SU-DHL-6 (cell line): ENCODE measurements at regions not wholly inside any gene's neighbourhood (a gene's known extent, or its start where the extent isn't known, plus 50 kb on each side); places are given as distances from the start of the nearest gene placed in this dataset.

Source experiments
- H2AFZ ChIP-seq: fragments of 200-600 bp; sonication (generic); 2 replicates; pipeline ENCODE4 v1.6.1; 2014; ENCODE audit warnings: low read depth, mild to moderate bottlenecking, moderate library complexity, mixed read lengths, antibody characterized with exemption, low read length; ENCODE audit not compliant: severe bottlenecking
- H3F3A ChIP-seq: fragments of 200-600 bp; shearing (Covaris generic); 2 replicates; pipeline ENCODE4 v1.6.0; 2016; ENCODE audit warnings: antibody characterized with exemption, mild to moderate bottlenecking; ENCODE audit not compliant: insufficient read depth
- H3K27ac ChIP-seq: fragments of 200-600 bp; sonication (generic); 2 replicates; pipeline ENCODE4 v1.5.1; 2016; ENCODE audit warnings: low read depth, mild to moderate bottlenecking, low read length, moderate library complexity, mixed read lengths
- H3K27me3 ChIP-seq: fragments of 200-600 bp; sonication (generic), shearing (Covaris generic); 2 replicates; pipeline ENCODE4 v1.6.0; 2014; ENCODE audit warnings: mild to moderate bottlenecking, low read length
- H3K36me3 ChIP-seq: fragments of 200-600 bp; sonication (generic); 2 replicates; pipeline ENCODE4 v1.6.1; 2014; ENCODE audit warnings: mild to moderate bottlenecking, low read length, mixed read lengths
- H3K4me2 ChIP-seq: fragments of 300-600, 200-600 bp; shearing (Covaris generic), sonication (generic); 2 replicates; pipeline ENCODE4 v1.6.0; 2014; ENCODE audit warnings: low read length, low read depth, mild to moderate bottlenecking; ENCODE audit not compliant: poor library complexity, severe bottlenecking
- H3K4me3 ChIP-seq: fragments of 200-600 bp; sonication (generic); 2 replicates; pipeline ENCODE4 v1.5.1; 2014; ENCODE audit warnings: antibody characterized with exemption, low read length, mild to moderate bottlenecking, mixed read lengths; ENCODE audit not compliant: insufficient read depth, poor library complexity, severe bottlenecking
- H3K79me2 ChIP-seq: fragments of 200-600 bp; sonication (generic); 2 replicates; pipeline ENCODE4 v1.6.1; 2014; ENCODE audit warnings: mild to moderate bottlenecking, low read length, moderate library complexity; ENCODE audit not compliant: insufficient read depth
- H3K9ac ChIP-seq: fragments of 200-600 bp; sonication (generic); 2 replicates; pipeline ENCODE4 v1.7.0; 2014; ENCODE audit warnings: mild to moderate bottlenecking, low read length
- H3K9me2 ChIP-seq: fragments of 200-600 bp; sonication (generic); replicated peaks from 2 replicates; pipeline ENCODE4 v1.6.1; 2014; ENCODE audit warnings: low read length; ENCODE audit not compliant: insufficient read depth
- H3K9me3 ChIP-seq: fragments of 200-600 bp; sonication (generic); 2 replicates; pipeline ENCODE4 v1.6.1; 2014; ENCODE audit warnings: low read length, mixed read lengths; ENCODE audit not compliant: insufficient read depth
- H4K20me1 ChIP-seq: fragments of 200-600 bp; sonication (generic); 2 replicates; pipeline ENCODE4 v1.6.1; 2014; ENCODE audit warnings: low read depth, mild to moderate bottlenecking, antibody characterized with exemption, low read length, moderate library complexity, mixed read lengths
- EZH2phosphoT487 ChIP-seq: fragments of 200-600 bp; sonication (generic), shearing (Covaris generic); conservative IDR thresholded peaks from 2 replicates; pipeline ENCODE4 v1.6.1; 2018; ENCODE audit warnings: mild to moderate bottlenecking, antibody characterized with exemption, low read length, moderate library complexity, mixed read lengths
- TF ChIP-seq, protein P1 (sequence below): fragments of 200-600 bp; sonication (generic); IDR thresholded peaks from one replicate; pipeline ENCODE4 v1.5.1; 2017; ENCODE audit warnings: antibody characterized with exemption, mild to moderate bottlenecking, low read length, moderate library complexity; ENCODE audit not compliant: insufficient read depth, poor library complexity, severe bottlenecking

DNA sequence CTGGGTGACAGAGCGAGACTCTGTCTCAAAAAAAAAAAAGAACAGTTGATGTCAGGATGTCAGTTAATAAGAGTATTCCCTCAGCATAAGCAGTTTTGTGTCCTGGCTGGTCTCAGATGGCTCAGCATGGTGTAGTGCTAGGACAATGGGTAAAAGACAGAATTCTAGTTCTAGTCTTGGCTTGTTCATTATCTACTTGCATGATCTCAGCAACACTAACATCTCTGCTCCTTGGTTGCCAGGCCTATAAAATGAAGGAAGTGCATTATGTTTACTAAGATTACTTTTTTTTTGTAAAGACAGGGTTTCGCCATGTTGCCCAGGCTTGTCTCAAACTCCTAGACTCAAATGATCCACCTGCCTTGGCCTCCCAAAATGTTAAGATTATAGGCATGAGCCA, 84.3 kb upstream of the SP8 start:
- no peaks in the 10 kb centered on the region for H3K9me2 ChIP-seq
- H4K20me1 ChIP-seq: no peaks in the 10 kb centered on the region
- no peak overlapping the region for H3K4me3 ChIP-seq
- no peak overlapping the region for H3K4me2 ChIP-seq
- TF ChIP-seq, protein P1, sequence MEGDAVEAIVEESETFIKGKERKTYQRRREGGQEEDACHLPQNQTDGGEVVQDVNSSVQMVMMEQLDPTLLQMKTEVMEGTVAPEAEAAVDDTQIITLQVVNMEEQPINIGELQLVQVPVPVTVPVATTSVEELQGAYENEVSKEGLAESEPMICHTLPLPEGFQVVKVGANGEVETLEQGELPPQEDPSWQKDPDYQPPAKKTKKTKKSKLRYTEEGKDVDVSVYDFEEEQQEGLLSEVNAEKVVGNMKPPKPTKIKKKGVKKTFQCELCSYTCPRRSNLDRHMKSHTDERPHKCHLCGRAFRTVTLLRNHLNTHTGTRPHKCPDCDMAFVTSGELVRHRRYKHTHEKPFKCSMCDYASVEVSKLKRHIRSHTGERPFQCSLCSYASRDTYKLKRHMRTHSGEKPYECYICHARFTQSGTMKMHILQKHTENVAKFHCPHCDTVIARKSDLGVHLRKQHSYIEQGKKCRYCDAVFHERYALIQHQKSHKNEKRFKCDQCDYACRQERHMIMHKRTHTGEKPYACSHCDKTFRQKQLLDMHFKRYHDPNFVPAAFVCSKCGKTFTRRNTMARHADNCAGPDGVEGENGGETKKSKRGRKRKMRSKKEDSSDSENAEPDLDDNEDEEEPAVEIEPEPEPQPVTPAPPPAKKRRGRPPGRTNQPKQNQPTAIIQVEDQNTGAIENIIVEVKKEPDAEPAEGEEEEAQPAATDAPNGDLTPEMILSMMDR: no peak
- TF ChIP-seq EZH2phosphoT487: no peak
- H3F3A ChIP-seq: no peaks in the 10 kb centered on the region
- H2AFZ ChIP-seq: no peak overlapping the region
- H3K9ac ChIP-seq: no peak overlapping the region
- no peaks in the 10 kb centered on the region for H3K27me3 ChIP-seq
- H3K36me3 ChIP-seq: no peaks in the 10 kb centered on the region
- no peak overlapping the region for H3K27ac ChIP-seq
- H3K79me2 ChIP-seq: no peaks in the 10 kb centered on the region
- no peaks in the 10 kb centered on the region for H3K9me3 ChIP-seq

DNA sequence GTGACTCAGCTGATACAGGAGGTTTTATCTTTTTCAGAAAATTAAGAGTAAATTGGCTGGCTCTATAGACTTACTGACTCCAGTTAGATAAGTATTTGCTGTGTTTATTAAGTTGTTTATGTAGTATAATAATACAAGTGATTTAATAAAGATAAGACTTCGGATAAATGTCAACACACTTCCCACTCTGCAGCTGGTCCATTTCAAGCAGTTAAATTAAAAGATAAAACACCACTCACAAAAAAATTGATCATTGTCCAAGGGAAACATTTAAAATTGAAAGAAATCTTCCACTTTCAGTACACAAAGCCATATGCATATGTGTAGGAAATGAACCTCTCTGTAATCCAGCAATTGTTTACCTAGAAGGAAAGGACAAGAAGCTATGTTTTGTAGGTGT, 106.1 kb upstream of the SP8 start:
- H3K79me2 ChIP-seq: no peaks in the 10 kb centered on the region
- peaks cover 4% of the 10 kb centered on the region; the same call in 1 of the 2 replicates for H3K9me3 ChIP-seq
- H3K9me2 ChIP-seq: no peaks in the 10 kb centered on the region
- H3F3A ChIP-seq: no peaks in the 10 kb centered on the region
- no peaks in the 10 kb centered on the region for H3K36me3 ChIP-seq
- no peak overlapping the region for H3K9ac ChIP-seq
- H3K4me2 ChIP-seq: no peak overlapping the region
- no peaks in the 10 kb centered on the region for H4K20me1 ChIP-seq
- H3K27ac ChIP-seq: no peak overlapping the region
- TF ChIP-seq, protein P1: no peak
- TF ChIP-seq EZH2phosphoT487: no peak
- no peak overlapping the region for H3K4me3 ChIP-seq
- H2AFZ ChIP-seq: no peak overlapping the region
- no peaks in the 10 kb centered on the region for H3K27me3 ChIP-seq

DNA sequence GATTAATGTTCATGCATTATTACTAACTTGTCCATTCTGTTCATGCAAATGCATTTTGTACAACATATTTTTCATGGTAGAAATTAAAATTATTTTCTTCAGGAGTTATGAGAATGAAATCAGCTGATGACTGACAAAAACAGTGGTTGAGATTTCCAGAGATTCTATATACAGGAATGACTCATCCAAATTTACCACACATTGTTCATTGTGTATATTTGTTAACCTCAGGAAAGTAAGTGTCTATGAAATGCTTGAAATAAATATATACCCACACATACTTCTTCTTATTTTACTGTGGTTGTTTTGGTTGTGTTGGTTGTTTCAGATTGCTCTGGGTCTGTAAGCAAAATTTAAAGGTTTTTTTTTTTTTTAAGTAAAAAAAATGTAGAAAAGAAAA, 108.1 kb upstream of the SP8 start:
- Histone ChIP-seq H3K9me3 (no peaks in the 10 kb centered on the region), H3K4me2 (no peak overlapping the region), H3K27ac (no peak overlapping the region), H3K9ac (no peak overlapping the region), H3F3A (no peaks in the 10 kb centered on the region), H3K36me3 (no peaks in the 10 kb centered on the region), H3K79me2 (no peaks in the 10 kb centered on the region), H4K20me1 (no peaks in the 10 kb centered on the region), H2AFZ (no peak overlapping the region), H3K9me2 (no peaks in the 10 kb centered on the region), H3K4me3 (no peak overlapping the region), H3K27me3 (no peaks in the 10 kb centered on the region)
- TF ChIP-seq, protein P1: no peak
- no peak for TF ChIP-seq EZH2phosphoT487
